Activated CD4-positive, alpha-beta T cell treated with anti-CD3 and anti-CD28 coated beads, Interleukin-2, amount 10 ng/mL, durations not matched to agents 7 days and 5 days (primary cell): ENCODE measurements at regions not wholly inside any gene's neighbourhood (a gene's known extent, or its start where the extent isn't known, plus 50 kb on each side); places are given as distances from the start of the nearest gene placed in this dataset.
"Not testable (repeated sequence)": the region's sequence is repeated elsewhere in the genome, so short reads cannot be mapped to it uniquely, and the experiment has no call there.

Source experiments
- CTCF ChIA-PET: fragments of 350-600 bp; sonication (Branson Sonifier 250); formaldehyde crosslinking; loops from one replicate; lab custom pipeline; 2021; ENCODE audit warnings: antibody characterized with exemption; lab: Charles Lee
- POLR2A ChIA-PET: fragments of 350-600 bp; sonication (Branson Sonifier 250); formaldehyde crosslinking; loops from one replicate; lab custom pipeline; 2021; ENCODE audit warnings: antibody characterized with exemption; lab: Charles Lee
- DNase-seq: peaks from one replicate; pipeline ENCODE4 v3.0.0-alpha.2; 2020
- H3K27ac Mint-ChIP-seq: one replicate; pipeline ENCODE4 v1.8.0; 2021; ENCODE audit warnings: mild to moderate bottlenecking, moderate library complexity, mixed read lengths
- H3K27me3 Mint-ChIP-seq: one replicate; pipeline ENCODE4 v1.8.0; 2021; ENCODE audit warnings: mixed read lengths
- H3K36me3 Mint-ChIP-seq: one replicate; pipeline ENCODE4 v1.8.0; 2021; ENCODE audit warnings: low read depth, mixed read lengths
- H3K4me1 Mint-ChIP-seq: one replicate; pipeline ENCODE4 v1.8.0; 2021; ENCODE audit warnings: mixed read lengths
- H3K4me3 Mint-ChIP-seq: one replicate; pipeline ENCODE4 v1.8.0; 2021; ENCODE audit warnings: mild to moderate bottlenecking, moderate library complexity, mixed read lengths
- H3K9me3 Mint-ChIP-seq: one replicate; pipeline ENCODE4 v1.8.0; 2021; ENCODE audit warnings: mixed read lengths

- POLR2A ChIA-PET, result not testable (repeated sequence)
Measured at GRCh38 chr13:52324831-52325230, 81.1 kb downstream of the THSD1 start.

GRCh38 chr13:52319876-52320275 is 86.1 kb downstream of the THSD1 start:
- H3K4me3 Mint-ChIP-seq, result no peak overlapping the region
- no peaks in the 10 kb centered on the region for H3K9me3 Mint-ChIP-seq
- no peak overlapping the region for H3K27ac Mint-ChIP-seq
- H3K36me3 Mint-ChIP-seq, result no peaks in the 10 kb centered on the region
- no peak for DNase-seq
- ChIA-PET POLR2A (no interaction called here), CTCF (no interaction called here)
- H3K27me3 Mint-ChIP-seq, result peaks cover 2% of the 10 kb centered on the region
- H3K4me1 Mint-ChIP-seq, result peaks cover 3% of the 10 kb centered on the region

More at GRCh38 chr13:52324831-52325230, 81.1 kb downstream of the THSD1 start:
- H3K36me3 Mint-ChIP-seq, H3K4me3 Mint-ChIP-seq, DNase-seq, H3K27me3 Mint-ChIP-seq, H3K4me1 Mint-ChIP-seq, H3K9me3 Mint-ChIP-seq, CTCF ChIA-PET, H3K27ac Mint-ChIP-seq: not testable (repeated sequence)

- DNase-seq, H3K27ac Mint-ChIP-seq, H3K4me1 Mint-ChIP-seq, H3K4me3 Mint-ChIP-seq, POLR2A ChIA-PET, H3K36me3 Mint-ChIP-seq, H3K27me3 Mint-ChIP-seq, CTCF ChIA-PET: not testable (repeated sequence)
- peaks cover 14% of the 10 kb centered on the region for H3K9me3 Mint-ChIP-seq
Measured at GRCh38 chr13:52309833-52310232, 96.1 kb downstream of the THSD1 start.

- H3K27ac Mint-ChIP-seq, H3K27me3 Mint-ChIP-seq, CTCF ChIA-PET, POLR2A ChIA-PET, DNase-seq, H3K4me1 Mint-ChIP-seq, H3K36me3 Mint-ChIP-seq, H3K4me3 Mint-ChIP-seq: not testable (repeated sequence)
- H3K9me3 Mint-ChIP-seq, result peaks cover 13% of the 10 kb centered on the region
Measured at GRCh38 chr13:52306336-52306735, 99.6 kb downstream of the THSD1 start.

- CTCF ChIA-PET, DNase-seq, POLR2A ChIA-PET, H3K9me3 Mint-ChIP-seq, H3K36me3 Mint-ChIP-seq, H3K4me1 Mint-ChIP-seq, H3K4me3 Mint-ChIP-seq, H3K27ac Mint-ChIP-seq, H3K27me3 Mint-ChIP-seq: not testable (repeated sequence)
Measured at GRCh38 chr13:52303098-52303497, 102.9 kb downstream of the THSD1 start.

GRCh38 chr13:52302688-52303087 is 103.3 kb downstream of the THSD1 start:
- H3K4me3 Mint-ChIP-seq, POLR2A ChIA-PET, H3K4me1 Mint-ChIP-seq, H3K27me3 Mint-ChIP-seq, H3K9me3 Mint-ChIP-seq, CTCF ChIA-PET, DNase-seq, H3K27ac Mint-ChIP-seq, H3K36me3 Mint-ChIP-seq: not testable (repeated sequence)

- DNase-seq, H3K27me3 Mint-ChIP-seq, POLR2A ChIA-PET, H3K36me3 Mint-ChIP-seq, H3K27ac Mint-ChIP-seq, CTCF ChIA-PET, H3K4me3 Mint-ChIP-seq, H3K4me1 Mint-ChIP-seq, H3K9me3 Mint-ChIP-seq: not testable (repeated sequence)
Measured at GRCh38 chr13:52301810-52302400, 104.1 kb downstream of the THSD1 start.

GRCh38 chr13:52298079-52298661 is 107.8 kb downstream of the THSD1 start:
- H3K9me3 Mint-ChIP-seq, H3K4me3 Mint-ChIP-seq, POLR2A ChIA-PET, CTCF ChIA-PET, H3K27ac Mint-ChIP-seq, H3K27me3 Mint-ChIP-seq, H3K36me3 Mint-ChIP-seq, H3K4me1 Mint-ChIP-seq, DNase-seq: not testable (repeated sequence)

GRCh38 chr13:52288891-52289290 is 117.1 kb downstream of the THSD1 start:
- DNase-seq, CTCF ChIA-PET, POLR2A ChIA-PET, H3K4me3 Mint-ChIP-seq, H3K9me3 Mint-ChIP-seq, H3K27me3 Mint-ChIP-seq, H3K36me3 Mint-ChIP-seq, H3K4me1 Mint-ChIP-seq, H3K27ac Mint-ChIP-seq: not testable (repeated sequence)

- H3K36me3 Mint-ChIP-seq, CTCF ChIA-PET, H3K27ac Mint-ChIP-seq, DNase-seq, H3K27me3 Mint-ChIP-seq, POLR2A ChIA-PET, H3K9me3 Mint-ChIP-seq, H3K4me1 Mint-ChIP-seq, H3K4me3 Mint-ChIP-seq: not testable (repeated sequence)
Measured at GRCh38 chr13:52281387-52281786, 122.0 kb upstream of the NEK3 start.

- DNase-seq, H3K27me3 Mint-ChIP-seq, H3K9me3 Mint-ChIP-seq, H3K27ac Mint-ChIP-seq, H3K36me3 Mint-ChIP-seq, H3K4me1 Mint-ChIP-seq, POLR2A ChIA-PET, H3K4me3 Mint-ChIP-seq, CTCF ChIA-PET: not testable (repeated sequence)
Measured at GRCh38 chr13:52279408-52279807, 120.0 kb upstream of the NEK3 start.

- H3K4me1 Mint-ChIP-seq, H3K4me3 Mint-ChIP-seq, POLR2A ChIA-PET: not testable (repeated sequence)
Measured at GRCh38 chr13:52254299-52254698, 94.9 kb upstream of the NEK3 start.

GRCh38 chr13:52240752-52241151 is 81.4 kb upstream of the NEK3 start:
- H3K9me3 Mint-ChIP-seq, H3K36me3 Mint-ChIP-seq, POLR2A ChIA-PET, CTCF ChIA-PET, DNase-seq, H3K27ac Mint-ChIP-seq, H3K4me3 Mint-ChIP-seq, H3K27me3 Mint-ChIP-seq, H3K4me1 Mint-ChIP-seq: not testable (repeated sequence)

More at GRCh38 chr13:52254299-52254698, 94.9 kb upstream of the NEK3 start:
- H3K27me3 Mint-ChIP-seq, CTCF ChIA-PET, H3K36me3 Mint-ChIP-seq, H3K27ac Mint-ChIP-seq, H3K9me3 Mint-ChIP-seq, DNase-seq: not testable (repeated sequence)
